Right cardiac atrium (tissue), 5 donors: ENCODE measurements at regions not wholly inside any gene's neighbourhood (a gene's known extent, or its start where the extent isn't known, plus 50 kb on each side); places are given as distances from the start of the nearest gene placed in this dataset.

Experiments
- ATAC-seq, 2 donors: fragments of 200-7000 bp; cut with Tn5 transposase; one replicate each; pipeline versions ENCODE4 v1.8.0 to v1.9.1; 2020; ENCODE audit warnings: moderate library complexity in 2 of 2, mild to moderate bottlenecking in 1 of 2
- DNase-seq, 3 donors: peaks; one replicate each; pipeline ENCODE4 v3.0.0-alpha.2; 2020
- H3K27ac ChIP-seq: one replicate; pipeline ENCODE4 v1.5.1; 2013; ENCODE audit warnings: mild to moderate bottlenecking, low read length, control low read depth, moderate library complexity
- H3K27me3 ChIP-seq: one replicate; pipeline ENCODE4 v1.6.1; 2013; ENCODE audit not compliant: control insufficient read depth, insufficient read depth
- H3K4me1 ChIP-seq: one replicate; pipeline ENCODE4 v1.6.1; 2013; ENCODE audit warnings: low read length; ENCODE audit not compliant: control insufficient read depth, insufficient read depth
- H3K4me3 ChIP-seq: one replicate; pipeline ENCODE4 v1.5.1; 2013; ENCODE audit warnings: low read length, control low read depth
- H3K9me3 ChIP-seq: one replicate; pipeline ENCODE4 v1.6.1; 2013; ENCODE audit warnings: low read length; ENCODE audit not compliant: control insufficient read depth
- WGBS: extraction: QIAGEN DNeasy Blood & Tissue Kit; methylation state at CpG from one replicate; pipeline ENCODE4 v1.1.7; 2013; 5-methylcytosine and 5-hydroxymethylcytosine counted together
- intact Hi-C, 4 donors: fragments of 100-400 bp; cut with DNase I; formaldehyde crosslinking; loops; one replicate each; pipeline versions ENCODE4 v1.11.0 to v1.14.0; 2022 to 2023
- donor health status: healthy with polysubstance abuse.
- donor health status: DM: no; HTN: yes; CAD: no.
- donor health status: DM: no; HTN: no; CAD: no.
- donor health status: DM: no; HTN: yes; CAD: no; lungs with severe emphysema.
- donor health status: DM: yes; HTN: yes; CAD: no.

GRCh38 chr10:23694921-23695824, 256.3 kb downstream of the OTUD1 start:
- Histone ChIP-seq H3K9me3 (no peaks in the 10 kb centered on the region), H3K27ac (no peak overlapping the region), H3K27me3 (no peaks in the 10 kb centered on the region), H3K4me1 (no peaks in the 10 kb centered on the region), H3K4me3 (peak overlapping the region; percentile 24)
- under 1% methylated on average over 63 of the region's 63 CpGs for WGBS
- peak in 1 of 3 donors; percentile 42 for DNase-seq
- intact Hi-C loops = no loop called here
- ATAC-seq = peak in 1 of 2 donors; percentile 26

GRCh38 chr10:23695825-23696420, 257.0 kb downstream of the OTUD1 start:
- no peaks in the 10 kb centered on the region for H3K27me3 ChIP-seq
- peak in 1 of 3 donors; percentile 4 for DNase-seq
- WGBS = 5% methylated on average over 36 of the region's 36 CpGs
- H3K4me3 ChIP-seq = no peak overlapping the region
- H3K9me3 ChIP-seq = no peaks in the 10 kb centered on the region
- intact Hi-C loops = no loop called here
- no peak overlapping the region for H3K27ac ChIP-seq
- no peaks in the 10 kb centered on the region for H3K4me1 ChIP-seq
- ATAC-seq = peak in 1 of 2 donors; percentile 19

GRCh38 chr10:23696476-23696875, 257.6 kb downstream of the OTUD1 start:
- intact Hi-C loops = no loop called here
- ATAC-seq = no peak

GRCh38 chr10:23702977-23703414, 264.1 kb downstream of the OTUD1 start:
- WGBS = 9% methylated on average over 9 of the region's 9 CpGs
- no peak overlapping the region for H3K27ac ChIP-seq
- ATAC-seq = peak; percentile 75 to 84
- no peaks in the 10 kb centered on the region for H3K4me1 ChIP-seq
- no peak overlapping the region for H3K4me3 ChIP-seq
- DNase-seq = peak in 2 of 3 donors; percentile 32 to 33
- peaks cover 2% of the 10 kb centered on the region for H3K27me3 ChIP-seq
- H3K9me3 ChIP-seq = no peaks in the 10 kb centered on the region
- intact Hi-C loops = loop anchor here in 2 of 4 donors (5.0 kb wide), 2 partner anchors 386 to 391 kb away; no protein-coding TSS in a partner anchor

More at GRCh38 chr10:23696476-23696875, 257.6 kb downstream of the OTUD1 start:
- H3K27ac ChIP-seq = no peak overlapping the region
- DNase-seq = no peak
- no peak overlapping the region for H3K4me3 ChIP-seq
- 67% methylated on average over 3 of the region's 3 CpGs for WGBS
- H3K9me3 ChIP-seq = no peaks in the 10 kb centered on the region
- no peaks in the 10 kb centered on the region for H3K27me3 ChIP-seq
- H3K4me1 ChIP-seq = no peaks in the 10 kb centered on the region

GRCh38 chr10:23715363-23715762, 276.5 kb downstream of the OTUD1 start:
- Histone ChIP-seq H3K27me3 (no peaks in the 10 kb centered on the region), H3K4me1 (no peaks in the 10 kb centered on the region), H3K27ac (no peak overlapping the region), H3K9me3 (no peaks in the 10 kb centered on the region), H3K4me3 (no peak overlapping the region)
- ATAC-seq = no peak
- intact Hi-C loops = no loop called here
- WGBS = 99% methylated on average over 1 of the region's 1 CpG
- no peak for DNase-seq

GRCh38 chr10:23717913-23718312, 279.0 kb downstream of the OTUD1 start:
- no peaks in the 10 kb centered on the region for H3K9me3 ChIP-seq
- H3K27me3 ChIP-seq = no peaks in the 10 kb centered on the region
- no peak overlapping the region for H3K4me3 ChIP-seq
- WGBS = 59% methylated on average over 2 of the region's 2 CpGs
- ATAC-seq = no peak
- no peak for DNase-seq
- intact Hi-C loops = no loop called here
- H3K27ac ChIP-seq = no peak overlapping the region
- H3K4me1 ChIP-seq = no peaks in the 10 kb centered on the region

- WGBS = 83% methylated on average over 3 of the region's 3 CpGs
- H3K9me3 ChIP-seq = no peaks in the 10 kb centered on the region
- H3K4me3 ChIP-seq = no peak overlapping the region
- DNase-seq (no peak), ATAC-seq (no peak)
- H3K27me3 ChIP-seq = no peaks in the 10 kb centered on the region
- intact Hi-C loops = no loop called here
- H3K4me1 ChIP-seq = no peaks in the 10 kb centered on the region
- H3K27ac ChIP-seq = no peak overlapping the region
Measured at GRCh38 chr10:23718946-23719345, 280.1 kb downstream of the OTUD1 start.

- Histone ChIP-seq H3K4me3 (no peak overlapping the region), H3K9me3 (no peaks in the 10 kb centered on the region), H3K4me1 (no peaks in the 10 kb centered on the region), H3K27me3 (no peaks in the 10 kb centered on the region), H3K27ac (no peak overlapping the region)
- ATAC-seq = no peak
- WGBS = 81% methylated on average over 6 of the region's 6 CpGs
- no peak for DNase-seq
- intact Hi-C loops = no loop called here
Measured at GRCh38 chr10:23723796-23724195, 284.9 kb downstream of the OTUD1 start.

- H3K4me3 ChIP-seq = no peak overlapping the region
- intact Hi-C loops = no loop called here
- ATAC-seq (no peak), DNase-seq (no peak)
- WGBS = 78% methylated on average over 1 of the region's 1 CpG
- no peak overlapping the region for H3K27ac ChIP-seq
- no peaks in the 10 kb centered on the region for H3K27me3 ChIP-seq
- no peaks in the 10 kb centered on the region for H3K4me1 ChIP-seq
- no peaks in the 10 kb centered on the region for H3K9me3 ChIP-seq
Measured at GRCh38 chr10:23725548-23725947, 286.7 kb downstream of the OTUD1 start.

GRCh38 chr10:23742368-23742767, 303.5 kb downstream of the OTUD1 start:
- intact Hi-C loops = no loop called here
- DNase-seq = no peak
- 80% methylated on average over 2 of the region's 2 CpGs for WGBS

GRCh38 chr10:23742807-23743206, 303.9 kb downstream of the OTUD1 start:
- intact Hi-C loops = no loop called here
- 34% methylated on average over 1 of the region's 1 CpG for WGBS
- no peaks in the 10 kb centered on the region for H3K9me3 ChIP-seq
- no peak overlapping the region for H3K4me3 ChIP-seq
- ATAC-seq (no peak), DNase-seq (no peak)
- H3K4me1 ChIP-seq = no peaks in the 10 kb centered on the region
- no peak overlapping the region for H3K27ac ChIP-seq
- H3K27me3 ChIP-seq = no peaks in the 10 kb centered on the region

More at GRCh38 chr10:23742368-23742767, 303.5 kb downstream of the OTUD1 start:
- ATAC-seq = no peak
- H3K4me1 ChIP-seq = no peaks in the 10 kb centered on the region
- H3K27ac ChIP-seq = no peak overlapping the region
- no peak overlapping the region for H3K4me3 ChIP-seq
- no peaks in the 10 kb centered on the region for H3K27me3 ChIP-seq
- no peaks in the 10 kb centered on the region for H3K9me3 ChIP-seq
